GM18868 (cell line): ENCODE measurements at regions not wholly inside any gene's neighbourhood (a gene's known extent, or its start where the extent isn't known, plus 50 kb on each side); places are given as distances from the start of the nearest gene placed in this dataset.

Source experiments
- ATAC-seq: cut with Tn5 transposase; IDR thresholded peaks from one replicate; pipeline ENCODE4 v1.9.1; 2021; ENCODE audit warnings: mild to moderate bottlenecking, moderate library complexity; ENCODE audit not compliant: unreplicated experiment

DNA sequence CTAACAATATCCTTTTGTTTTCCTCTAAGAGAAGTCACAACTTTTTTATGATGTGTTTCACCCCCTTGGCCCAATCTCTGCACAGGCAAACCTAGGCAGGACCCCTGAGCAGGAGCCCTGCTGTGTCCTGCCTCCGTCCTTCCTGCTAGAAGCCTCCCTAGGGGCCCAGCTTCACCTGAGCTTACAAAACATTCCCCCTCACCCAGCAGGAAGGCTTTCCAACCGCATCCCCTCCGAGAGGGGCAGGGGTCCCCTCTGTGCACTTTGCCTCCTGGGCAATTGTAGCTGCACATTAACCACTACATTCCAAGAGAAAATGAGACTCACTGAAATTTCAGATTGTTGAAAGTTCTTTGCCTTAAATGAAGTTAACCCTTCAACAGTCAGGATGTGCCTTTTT is 176.2 kb downstream of the IRX2 start:
- ATAC-seq: no peak

DNA sequence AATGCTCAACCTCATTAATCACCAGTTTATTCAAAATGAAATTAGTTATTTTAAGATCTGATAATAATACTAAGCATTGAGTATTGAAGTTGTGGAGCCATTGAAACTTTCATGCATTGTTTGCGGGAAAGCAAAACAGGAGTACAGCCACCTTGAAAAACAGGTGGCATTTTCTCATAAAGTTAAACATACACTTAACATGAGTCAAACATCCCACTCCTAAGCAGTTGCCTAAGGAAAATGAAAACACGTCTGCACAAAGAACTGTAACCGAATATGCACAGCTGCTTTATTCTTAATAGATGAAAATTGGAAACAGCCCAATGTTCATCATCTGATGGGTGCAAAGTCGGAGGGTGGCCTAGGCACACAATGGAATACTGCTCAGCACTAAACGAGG is 177.3 kb downstream of the IRX2 start:
- no peak for ATAC-seq

DNA sequence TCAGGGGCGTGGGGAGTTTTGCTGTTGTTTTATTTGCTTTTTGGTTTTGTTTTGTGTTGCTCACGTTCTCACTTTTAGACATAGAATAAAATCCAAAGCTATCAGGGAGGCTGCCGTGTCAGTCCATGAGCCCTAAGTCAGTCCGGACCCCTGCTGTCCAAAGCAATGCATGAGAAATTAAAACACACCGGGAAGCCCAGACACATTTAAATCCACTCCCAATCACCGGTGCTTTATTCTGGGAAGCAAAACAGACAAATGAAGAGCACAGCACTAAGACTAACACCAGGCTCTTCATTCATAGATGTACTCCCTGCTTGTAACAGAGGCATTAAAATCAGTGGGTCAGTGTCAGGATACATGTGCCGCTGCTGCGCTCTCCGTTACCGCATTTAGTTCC is 180.9 kb downstream of the IRX2 start:
- ATAC-seq: no peak

DNA sequence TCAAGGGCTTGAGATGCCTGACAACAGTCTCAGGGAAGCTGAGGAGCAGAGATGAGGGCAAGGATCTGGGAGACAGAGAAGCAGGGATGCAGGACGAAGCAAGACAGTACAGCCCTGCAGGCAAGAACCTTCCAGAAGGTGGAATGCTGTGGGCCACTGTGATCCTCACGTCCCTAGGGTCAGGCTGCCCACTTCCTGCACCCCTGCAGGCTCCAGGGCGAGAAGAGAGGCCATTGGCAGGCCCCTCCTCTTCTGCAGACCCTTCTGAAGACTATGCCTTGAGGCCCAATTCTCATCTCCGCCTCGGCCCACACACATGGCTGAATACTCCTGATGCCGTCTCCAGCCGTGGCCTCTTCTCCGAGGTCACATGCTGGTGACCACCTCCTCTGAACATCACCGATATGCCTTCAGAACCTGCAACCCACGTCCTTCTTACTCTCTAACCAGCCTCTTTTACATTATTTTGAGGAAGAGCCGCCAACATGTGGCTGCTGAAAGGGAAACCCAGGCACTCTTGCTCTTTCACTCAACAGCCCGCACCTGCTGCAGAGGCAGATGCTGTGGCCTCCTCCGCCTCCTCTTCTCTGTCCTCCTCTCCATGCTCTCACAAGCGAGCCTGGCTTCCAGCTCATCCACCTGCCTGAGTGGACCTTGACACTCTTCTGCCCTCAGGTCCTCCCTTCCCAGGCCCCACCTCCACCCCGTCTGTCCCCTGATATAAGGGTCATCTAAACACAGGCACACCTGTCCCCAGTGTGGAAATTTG is 181.5 kb downstream of the IRX2 start:
- ATAC-seq: no peak

DNA sequence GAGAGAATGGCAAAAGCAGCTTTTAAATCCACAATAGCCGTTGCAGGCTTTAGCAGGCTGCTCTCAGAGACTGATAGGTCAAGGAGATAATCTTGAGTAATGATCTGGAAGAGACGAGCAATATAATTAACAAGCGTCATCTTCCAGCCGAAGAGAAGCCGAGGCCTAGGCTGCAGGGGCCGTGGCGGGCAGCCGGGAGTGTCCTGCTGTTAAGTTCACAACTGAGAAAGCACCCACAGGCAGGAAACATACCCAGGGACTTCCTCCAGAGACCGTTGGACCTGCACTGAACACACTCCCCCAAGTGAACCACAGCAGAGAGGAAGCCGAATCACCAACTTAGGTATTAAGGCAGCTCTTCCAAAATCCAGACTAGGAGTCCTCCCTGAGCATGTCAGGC is 182.3 kb downstream of the IRX2 start:
- ATAC-seq: no peak

DNA sequence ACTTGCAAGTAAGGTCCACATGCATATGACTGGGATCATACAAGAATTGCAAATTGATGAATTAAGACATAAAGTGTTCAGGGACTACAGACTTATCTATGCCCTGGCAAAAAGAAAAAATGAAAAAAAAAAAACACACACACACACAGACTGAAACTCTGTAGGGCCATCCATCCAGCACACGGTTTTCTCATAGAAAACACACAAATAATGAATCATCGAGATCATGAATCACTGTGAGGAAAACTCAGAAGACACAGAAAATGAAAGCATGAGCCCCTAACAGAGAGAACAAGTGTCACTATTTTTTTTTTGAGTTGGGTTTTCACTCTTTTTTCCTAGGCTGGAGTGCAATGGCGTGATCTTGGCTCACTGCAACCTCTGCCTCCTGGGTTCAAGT is 185.2 kb downstream of the IRX2 start:
- no peak for ATAC-seq

DNA sequence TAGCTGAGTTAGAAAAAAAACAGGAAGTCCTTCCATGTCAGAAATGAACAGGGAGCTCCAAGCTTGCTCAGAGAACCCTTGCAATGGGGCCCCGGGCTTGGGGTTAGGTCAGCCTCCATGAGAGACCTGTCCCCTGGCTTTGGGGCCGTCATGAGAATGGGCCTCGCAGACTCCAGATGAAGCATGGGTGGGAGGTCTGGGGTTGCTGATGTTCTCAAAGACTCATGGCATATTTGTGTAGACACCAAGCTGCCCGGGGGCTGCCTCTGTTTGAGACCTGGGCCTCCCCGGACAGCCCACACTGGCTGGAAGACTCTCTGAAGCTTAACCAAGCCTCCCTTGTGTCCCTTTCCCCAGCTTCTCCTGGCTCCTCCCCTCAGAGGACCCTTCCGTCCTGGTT is 186.3 kb downstream of the IRX2 start:
- ATAC-seq: no peak

DNA sequence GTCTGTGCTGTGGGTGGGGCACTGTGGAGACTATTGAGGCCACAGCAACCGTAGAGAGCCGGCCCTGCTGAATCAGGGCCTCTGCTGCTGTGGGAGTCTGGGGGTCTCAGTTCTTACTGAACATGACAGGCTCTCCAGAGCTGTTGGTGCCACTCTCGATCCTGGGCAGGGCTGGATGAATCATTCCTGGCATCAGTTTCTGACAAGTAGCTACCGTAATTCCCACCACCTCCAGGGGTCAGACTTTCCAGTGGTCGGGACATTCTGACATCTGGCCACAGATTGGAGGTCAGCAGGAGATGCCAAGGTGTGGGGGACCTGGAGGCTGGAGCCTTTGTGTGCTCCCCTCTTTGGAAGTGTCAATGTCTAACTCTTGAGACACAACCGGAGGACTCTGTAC is 188.4 kb downstream of the IRX2 start:
- ATAC-seq: no peak

DNA sequence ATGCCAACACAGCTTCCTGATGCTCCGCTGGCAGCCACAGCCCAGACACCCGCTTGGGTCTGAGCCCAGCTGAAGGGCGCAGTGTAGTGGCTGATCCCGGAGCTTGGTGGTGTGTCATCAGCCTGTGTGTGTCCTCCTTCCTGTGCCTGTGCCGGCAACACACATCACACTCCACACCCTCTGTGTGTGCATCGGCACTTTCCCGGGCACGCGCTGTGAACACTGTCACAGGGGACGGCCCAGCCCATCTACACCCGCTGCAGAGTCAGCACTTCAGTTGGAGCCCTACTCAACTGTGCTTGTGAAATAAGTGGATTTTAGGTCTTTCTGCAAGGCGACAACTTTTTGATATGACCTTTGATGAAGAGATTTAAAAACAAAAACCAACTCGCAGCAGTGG is 189.4 kb downstream of the IRX2 start:
- no peak for ATAC-seq

DNA sequence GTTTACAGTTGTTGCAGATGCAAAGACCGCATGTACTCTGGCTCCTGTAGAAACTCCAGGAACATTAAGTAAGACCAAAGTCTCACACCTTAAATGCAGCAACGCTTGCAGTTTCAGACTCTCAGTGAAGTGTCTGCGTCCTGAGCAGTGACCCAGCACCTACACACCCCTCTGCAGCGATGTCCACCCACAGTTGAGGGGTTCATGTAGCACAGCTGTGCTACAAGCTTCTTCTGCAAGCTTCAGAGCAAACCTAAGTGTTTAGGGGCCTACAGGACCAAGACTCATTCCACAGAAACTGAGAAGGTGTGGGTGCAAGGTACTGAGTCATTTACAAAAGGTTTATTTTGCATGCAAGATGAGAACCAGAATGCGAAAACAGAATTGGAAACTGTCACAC is 191.0 kb downstream of the IRX2 start:
- ATAC-seq: no peak

DNA sequence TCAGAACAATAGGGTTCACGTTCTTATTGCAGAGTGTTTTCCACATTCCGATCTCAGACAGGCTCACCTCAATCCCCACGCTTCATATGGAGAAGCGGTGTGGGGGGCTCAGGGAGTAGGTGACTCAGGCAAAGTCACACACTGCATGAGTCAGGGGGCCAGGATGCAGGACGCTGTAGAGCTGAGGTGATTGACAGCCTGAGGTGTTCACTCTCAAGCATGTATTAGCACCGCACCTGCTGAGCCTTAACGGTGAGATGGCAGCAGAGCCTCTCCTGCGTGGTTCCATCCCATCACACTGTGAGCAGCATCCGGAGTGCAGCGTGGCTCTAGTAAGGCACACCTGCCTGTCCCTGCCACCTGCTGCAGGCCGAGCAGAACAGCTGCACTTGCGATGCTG is 194.0 kb downstream of the IRX2 start:
- ATAC-seq: no peak

DNA sequence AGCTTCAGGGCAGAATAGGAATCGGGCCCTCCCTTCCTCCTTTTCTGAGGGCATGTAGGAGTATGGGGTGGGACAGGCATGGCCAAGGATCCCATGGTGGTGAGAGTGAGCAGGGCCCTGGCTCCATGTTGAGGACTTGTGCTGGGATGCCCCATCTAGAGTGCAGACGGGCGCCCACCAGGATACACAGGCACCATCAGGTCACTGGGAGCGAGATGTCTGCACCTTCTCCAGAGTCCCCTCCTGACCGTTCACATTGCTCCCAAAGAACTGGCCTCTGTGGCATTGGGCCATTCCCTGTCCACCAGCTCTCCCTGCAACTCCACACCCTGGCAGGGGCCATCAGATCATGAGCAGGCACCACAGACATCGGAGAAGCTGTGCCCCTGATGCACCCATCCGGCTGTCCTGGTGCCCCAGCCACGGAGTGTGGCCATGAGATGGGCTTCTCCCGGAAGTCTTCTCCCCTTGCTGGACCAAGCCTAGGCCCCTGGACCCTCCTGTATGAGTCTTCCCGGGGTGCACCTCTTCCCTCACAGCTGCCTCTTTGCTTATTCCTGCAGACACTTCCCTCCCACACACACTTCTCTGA is 195.0 kb downstream of the IRX2 start:
- ATAC-seq: no peak

DNA sequence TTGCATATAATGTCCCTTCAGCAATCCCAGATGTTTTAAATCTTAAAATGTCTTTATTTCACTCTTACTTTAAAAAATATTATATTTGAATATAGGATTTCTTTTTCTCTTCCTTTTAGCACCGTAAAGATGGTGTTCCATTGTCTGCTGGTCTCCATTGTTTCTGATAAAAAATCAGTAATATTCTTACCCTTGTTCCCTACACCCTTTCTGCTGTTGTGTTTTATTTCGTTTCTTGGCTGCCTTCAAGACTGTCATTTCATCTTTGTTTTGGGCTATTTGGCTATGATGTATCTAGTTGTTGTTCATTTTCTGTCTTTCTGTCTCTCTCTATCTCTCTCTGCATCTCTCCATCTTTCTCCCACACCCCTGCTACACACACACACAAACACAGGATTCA is 197.9 kb downstream of the IRX2 start:
- no peak for ATAC-seq

DNA sequence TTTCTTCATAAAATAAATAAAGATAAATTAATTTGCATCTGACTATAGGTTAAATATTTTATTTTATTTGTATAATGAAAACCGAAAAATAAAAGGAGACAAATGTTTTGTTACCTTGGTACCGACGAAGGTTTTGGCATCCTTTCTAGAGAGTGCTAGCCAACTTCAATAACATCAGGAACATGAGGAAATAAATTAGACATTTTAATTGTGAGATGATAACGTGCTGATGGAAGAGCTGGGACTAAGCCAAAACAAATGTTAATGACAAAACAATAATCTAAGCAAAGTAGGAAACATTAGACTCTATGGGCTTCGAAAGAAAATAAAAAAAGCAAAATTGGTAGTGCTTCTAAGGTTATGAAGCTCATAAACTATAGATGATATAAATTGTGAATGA is 201.0 kb downstream of the IRX2 start:
- ATAC-seq: no peak

DNA sequence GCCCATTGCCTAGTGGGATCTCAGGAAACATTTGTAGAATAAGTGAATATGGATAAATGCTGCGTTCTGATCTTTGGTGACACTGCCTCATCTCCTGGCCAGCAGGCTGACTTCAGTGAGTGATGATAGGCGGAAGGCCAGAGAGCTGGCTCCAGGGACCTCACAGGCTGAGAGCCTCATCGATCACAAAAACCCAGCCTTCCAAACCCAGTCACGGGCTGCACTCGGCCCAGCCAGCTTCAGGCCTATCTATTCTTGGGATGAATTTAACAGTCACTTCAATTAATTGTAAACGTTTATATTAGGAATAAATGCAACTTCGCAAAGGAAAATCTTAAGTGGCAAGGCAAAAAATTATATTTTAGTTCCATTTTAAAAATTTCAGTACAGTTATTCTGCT is 201.6 kb downstream of the IRX2 start:
- ATAC-seq: no peak

DNA sequence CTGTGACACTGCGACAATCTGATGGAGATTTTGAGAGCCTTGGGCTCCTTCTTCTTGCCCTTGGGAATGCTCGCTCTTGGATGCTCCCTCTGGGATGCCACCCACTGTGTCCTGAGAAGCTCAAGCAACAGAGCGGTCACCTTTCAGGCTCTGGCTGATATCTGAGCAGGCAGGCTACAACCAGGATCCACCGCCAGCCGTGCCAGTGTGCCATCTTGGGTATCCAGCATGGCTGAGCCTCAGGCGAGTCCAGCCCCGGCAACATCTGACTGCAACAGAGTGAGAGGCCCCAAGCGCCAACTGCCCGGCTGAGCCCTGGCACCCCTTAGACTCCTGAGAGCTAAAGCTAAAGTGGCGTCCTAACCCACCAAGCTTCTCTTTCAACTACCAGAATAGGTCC is 202.1 kb downstream of the IRX2 start:
- no peak for ATAC-seq

DNA sequence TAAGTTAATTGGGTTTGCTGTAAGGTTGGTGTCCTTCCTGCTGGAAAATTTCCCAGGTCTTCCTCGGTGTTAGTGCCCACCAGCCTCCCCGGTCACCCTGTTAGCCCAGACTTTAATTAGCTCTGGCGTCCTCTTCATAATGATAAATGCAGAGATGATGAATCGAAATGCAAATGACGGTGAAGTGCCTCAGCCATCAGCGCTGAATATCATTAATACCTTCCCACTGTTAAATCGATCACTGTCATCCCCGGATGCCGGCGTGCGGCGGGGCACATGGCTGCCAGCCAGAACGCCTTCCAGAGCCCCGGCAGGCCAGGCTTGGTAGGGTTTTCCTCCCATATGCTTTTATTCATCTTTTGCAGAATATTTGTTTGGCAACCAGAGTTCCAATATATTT is 204.5 kb downstream of the IRX2 start:
- no peak for ATAC-seq

DNA sequence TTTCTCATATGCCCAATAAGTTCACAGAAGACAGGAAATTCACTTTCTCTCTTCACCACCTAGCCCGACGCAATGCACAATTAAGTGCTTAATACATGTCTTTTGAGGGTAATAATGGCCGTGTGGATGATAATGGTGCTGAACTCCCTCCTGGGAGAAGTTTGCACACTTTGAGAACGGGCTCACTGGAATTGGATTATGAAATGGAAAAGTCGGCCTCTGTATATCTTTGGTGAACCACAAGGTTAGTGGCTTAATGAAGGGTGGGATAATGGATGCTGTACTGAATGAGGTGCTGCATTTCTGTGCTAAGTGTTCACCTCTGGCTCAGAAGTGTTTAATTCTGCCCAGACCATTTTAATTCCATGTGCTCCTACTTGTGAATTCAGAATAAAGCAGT is 207.5 kb downstream of the IRX2 start:
- ATAC-seq: no peak

DNA sequence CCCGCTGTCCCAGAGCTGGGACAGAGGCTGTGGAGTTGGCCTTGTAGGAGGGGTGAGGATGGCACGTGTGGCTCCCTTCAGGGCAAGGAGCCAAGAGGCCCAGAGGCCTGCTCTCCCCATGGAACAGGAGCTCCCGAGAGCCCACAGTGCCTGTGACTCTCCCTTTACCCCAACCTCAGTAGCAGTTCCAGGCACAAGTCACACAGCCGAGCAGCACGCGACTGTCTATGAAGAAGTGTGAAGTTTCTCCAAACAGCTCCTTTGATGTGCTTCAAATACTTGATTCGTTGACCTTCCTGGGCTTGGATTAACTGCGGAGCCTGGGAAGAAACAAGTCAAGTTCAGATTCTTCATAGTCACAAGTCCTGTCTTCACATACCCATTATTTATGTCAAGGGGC is 208.7 kb downstream of the IRX2 start:
- ATAC-seq: no peak

DNA sequence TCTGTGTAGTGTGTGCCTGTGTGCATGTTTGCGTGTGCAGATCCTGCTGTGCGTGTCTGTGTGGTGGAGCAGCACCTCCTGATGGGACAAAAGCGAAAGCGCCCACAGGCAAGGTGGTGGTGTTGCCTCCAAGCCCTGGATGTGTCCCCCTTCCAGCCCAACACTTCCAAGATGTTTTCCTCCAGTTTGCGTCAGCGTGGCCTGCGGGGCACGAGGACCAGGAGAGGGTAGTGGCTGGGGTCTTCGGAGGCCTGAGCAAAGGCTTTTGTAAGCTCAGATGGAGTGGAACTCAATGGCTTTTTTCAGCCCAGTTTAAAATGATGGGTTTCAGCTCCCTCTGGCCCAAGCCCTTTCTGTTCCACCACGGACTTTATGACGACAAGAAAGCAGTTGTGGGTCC is 209.5 kb downstream of the IRX2 start:
- ATAC-seq: no peak

DNA sequence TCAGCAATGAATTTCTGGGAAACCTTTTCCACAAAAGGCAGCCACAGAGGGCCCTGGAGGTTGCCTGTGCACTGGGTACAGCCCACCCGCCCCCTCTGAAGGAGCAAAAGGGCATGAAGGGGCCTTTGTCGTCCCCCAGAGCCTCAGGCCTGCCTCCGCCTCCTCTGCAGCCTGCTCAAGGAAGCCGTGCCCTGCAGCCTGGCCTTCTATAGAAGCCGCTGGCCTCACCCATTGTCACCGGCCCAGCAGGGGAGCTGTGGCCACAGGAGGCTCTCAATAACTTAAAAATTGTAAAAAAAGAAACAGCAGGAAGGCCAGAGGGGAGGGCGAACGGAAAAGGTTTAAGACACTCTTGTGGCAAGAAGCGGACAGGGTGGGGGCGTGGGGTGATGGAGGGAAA is 213.3 kb downstream of the IRX2 start:
- ATAC-seq: no peak

DNA sequence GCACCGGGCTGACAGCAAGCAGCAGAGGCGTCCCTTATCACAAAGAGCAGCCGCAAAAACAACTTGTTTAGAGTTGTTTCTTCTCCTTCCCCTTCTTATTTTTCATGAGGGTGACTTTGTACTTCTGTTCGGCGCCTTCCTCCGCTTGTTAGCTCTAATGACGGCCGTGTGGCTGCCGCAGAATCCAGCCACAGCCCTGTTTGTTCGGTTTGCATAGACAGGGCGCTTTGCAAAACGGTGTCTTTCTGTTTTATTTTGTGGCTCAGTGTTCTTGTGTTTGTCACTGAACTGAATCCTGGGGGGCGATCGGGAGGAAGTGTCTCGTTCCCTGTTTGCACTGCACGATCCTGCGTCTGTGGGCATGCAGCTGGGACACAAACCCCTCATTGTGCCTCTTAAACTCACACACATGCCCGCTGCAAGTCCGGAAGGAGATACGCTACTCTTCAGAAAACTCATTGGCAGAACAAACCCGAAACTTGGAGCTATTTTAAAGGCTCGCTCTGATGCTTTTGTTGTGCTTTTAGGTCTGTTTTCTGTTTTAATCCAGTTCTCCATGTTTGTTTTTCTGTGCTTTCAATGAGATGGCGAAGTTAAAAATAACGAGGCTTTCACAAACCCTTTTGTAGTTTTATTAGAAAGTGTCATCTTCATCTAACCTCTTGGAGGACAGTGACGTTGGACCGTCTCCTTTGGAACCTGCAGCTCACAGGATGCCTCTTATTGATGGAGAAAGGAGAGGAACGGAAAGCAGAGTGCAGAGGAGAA is 213.9 kb downstream of the IRX2 start:
- ATAC-seq: no peak
